H9 (cell line): ENCODE measurements at regions not wholly inside any gene's neighbourhood (a gene's known extent, or its start where the extent isn't known, plus 50 kb on each side); places are given as distances from the start of the nearest gene placed in this dataset.

Experiments
- DNase-seq: peaks from one replicate; pipeline ENCODE4 v3.0.0-alpha.2; 2017
- H2AFZ ChIP-seq: one replicate; pipeline ENCODE4 v1.6.1; 2013; ENCODE audit warnings: mild to moderate bottlenecking, low read length, control low read depth, moderate library complexity
- H2AK5ac ChIP-seq: 2 replicates; pipeline ENCODE4 v1.6.1; 2013; ENCODE audit warnings: low read length, control low read depth, mixed read lengths; ENCODE audit not compliant: insufficient read length
- H2BK120ac ChIP-seq: one replicate; pipeline ENCODE4 v1.6.1; 2013; ENCODE audit warnings: low read depth, mild to moderate bottlenecking, low read length, control low read depth, inconsistent platforms; ENCODE audit not compliant: poor library complexity, severe bottlenecking
- H2BK12ac ChIP-seq: 2 replicates; pipeline ENCODE4 v1.6.1; 2013; ENCODE audit warnings: low read length, control low read depth, mixed read lengths, low read depth; ENCODE audit not compliant: insufficient read length
- H2BK15ac ChIP-seq: 2 replicates; pipeline ENCODE4 v1.6.1; 2013; ENCODE audit warnings: low read depth, low read length, control low read depth
- H2BK20ac ChIP-seq: one replicate; pipeline ENCODE4 v1.6.1; 2013; ENCODE audit warnings: low read depth, mild to moderate bottlenecking, low read length, control low read depth, inconsistent platforms; ENCODE audit not compliant: poor library complexity, severe bottlenecking
- H2BK5ac ChIP-seq: 2 replicates; pipeline ENCODE4 v1.6.1; 2013; ENCODE audit warnings: low read length, control low read depth, mixed read lengths; ENCODE audit not compliant: insufficient read length
- H3K14ac ChIP-seq: 2 replicates; pipeline ENCODE4 v1.6.1; 2013; ENCODE audit warnings: low read length, control low read depth; ENCODE audit not compliant: insufficient read depth
- H3K18ac ChIP-seq: 2 replicates; pipeline ENCODE4 v1.6.1; 2013; ENCODE audit warnings: low read depth, mild to moderate bottlenecking, mixed read lengths, low read length, control low read depth; ENCODE audit not compliant: insufficient read length
- H3K23ac ChIP-seq: 2 replicates; pipeline ENCODE4 v1.6.1; 2013; ENCODE audit warnings: low read length, control low read depth, mixed read lengths, low read depth; ENCODE audit not compliant: insufficient read length
- H3K23me2 ChIP-seq: 2 replicates; pipeline ENCODE4 v1.6.1; 2013; ENCODE audit warnings: low read depth, mild to moderate bottlenecking, mixed read lengths, low read length, control low read depth; ENCODE audit not compliant: insufficient read length, poor library complexity, severe bottlenecking
- H3K27ac ChIP-seq: 2 replicates; pipeline ENCODE4 v1.5.1; 2013; ENCODE audit warnings: low read length, control low read depth, mixed read lengths, low read depth; ENCODE audit not compliant: insufficient read length
- H3K27me3 ChIP-seq: 2 replicates; pipeline ENCODE4 v1.6.1; 2013; ENCODE audit warnings: low read length, control low read depth, inconsistent platforms; ENCODE audit not compliant: insufficient read depth
- H3K4ac ChIP-seq: 2 replicates; pipeline ENCODE4 v1.6.1; 2013; ENCODE audit warnings: low read depth, mild to moderate bottlenecking, control low read depth, inconsistent platforms, low read length, moderate library complexity
- H3K4me1 ChIP-seq: 2 replicates; pipeline ENCODE4 v1.6.1; 2013; ENCODE audit warnings: low read length, control low read depth, inconsistent platforms; ENCODE audit not compliant: insufficient read depth
- H3K4me2 ChIP-seq: 2 replicates; pipeline ENCODE4 v1.6.1; 2013; ENCODE audit warnings: low read length, control low read depth, mixed read lengths; ENCODE audit not compliant: insufficient read length, insufficient read depth
- H3K56ac ChIP-seq: 2 replicates; pipeline ENCODE4 v1.6.1; 2013; ENCODE audit warnings: low read depth, mild to moderate bottlenecking, mixed read lengths, low read length, control low read depth; ENCODE audit not compliant: insufficient read length
- H3K79me1 ChIP-seq: 2 replicates; pipeline ENCODE4 v1.6.1; 2013; ENCODE audit warnings: low read depth, mild to moderate bottlenecking, moderate library complexity, low read length, control low read depth, inconsistent platforms; ENCODE audit not compliant: insufficient read depth, poor library complexity, severe bottlenecking
- H3K79me2 ChIP-seq: 2 replicates; pipeline ENCODE4 v1.6.1; 2013; ENCODE audit warnings: low read length, control low read depth, inconsistent platforms; ENCODE audit not compliant: insufficient read depth
- H3K9ac ChIP-seq: 2 replicates; pipeline ENCODE4 v1.6.1; 2013; ENCODE audit warnings: low read length, control low read depth, mixed read lengths; ENCODE audit not compliant: insufficient read length; ENCODE audit errors: extremely low read depth
- H3K9me3 ChIP-seq: one replicate; pipeline ENCODE4 v1.6.1; 2013; ENCODE audit warnings: low read depth, low read length, inconsistent platforms; ENCODE audit not compliant: control insufficient read depth
- H3T11ph ChIP-seq: one replicate; pipeline ENCODE4 v1.6.1; 2013; ENCODE audit warnings: mild to moderate bottlenecking, low read length, control low read depth, inconsistent platforms
- H4K20me1 ChIP-seq: one replicate; pipeline ENCODE4 v1.6.1; 2013; ENCODE audit not compliant: control insufficient read depth, insufficient read length, insufficient read depth
- H4K5ac ChIP-seq: 2 replicates; pipeline ENCODE4 v1.6.1; 2013; ENCODE audit warnings: low read depth, mild to moderate bottlenecking, mixed read lengths, low read length, control low read depth; ENCODE audit not compliant: insufficient read length
- H4K8ac ChIP-seq: replicated peaks from 2 replicates; pipeline ENCODE4 v1.6.1; 2013; ENCODE audit warnings: low read length, control low read depth, mixed read lengths, low read depth; ENCODE audit not compliant: insufficient read length
- H4K91ac ChIP-seq: 2 replicates; pipeline ENCODE4 v1.6.1; 2013; ENCODE audit warnings: low read depth, mild to moderate bottlenecking, moderate library complexity, mixed read lengths, low read length, control low read depth; ENCODE audit not compliant: insufficient read length
- H3K27ac Mint-ChIP-seq, 3 experiments: 2 replicates in 2 of 3; 3 replicates in 1 of 3; pipeline ENCODE4 v1.8.0; 2020 to 2021; ENCODE audit warnings: mixed read lengths in 3 of 3, mild to moderate bottlenecking in 1 of 3, moderate library complexity in 1 of 3
- H3K27me3 Mint-ChIP-seq: 2 replicates; pipeline ENCODE4 v1.8.0; 2021; ENCODE audit warnings: low read depth, mild to moderate bottlenecking, moderate library complexity, mixed read lengths
- H3K36me3 Mint-ChIP-seq, 3 experiments: 2 replicates in 2 of 3; 3 replicates in 1 of 3; pipeline ENCODE4 v1.8.0; 2020 to 2021; ENCODE audit warnings: low read depth in 3 of 3, mixed read lengths in 3 of 3; ENCODE audit not compliant: insufficient read depth in 1 of 3
- H3K4me1 Mint-ChIP-seq, 2 experiments: 2 replicates each; pipeline ENCODE4 v1.8.0; 2020; ENCODE audit warnings: mixed read lengths in 2 of 2
- H3K4me3 Mint-ChIP-seq, 2 experiments: 2 replicates in 1 of 2; 3 replicates in 1 of 2; pipeline ENCODE4 v1.8.0; 2020 to 2021; ENCODE audit warnings: mild to moderate bottlenecking in 2 of 2, mixed read lengths in 2 of 2, moderate library complexity in 1 of 2
- H3K9me3 Mint-ChIP-seq, 2 experiments: 2 replicates in 1 of 2; 3 replicates in 1 of 2; pipeline ENCODE4 v1.8.0; 2020; ENCODE audit warnings: mild to moderate bottlenecking in 2 of 2, mixed read lengths in 2 of 2, moderate library complexity in 1 of 2
- WGBS: extraction: QIAGEN DNeasy Blood & Tissue Kit; methylation state at CpG from one replicate; pipeline ENCODE4 v1.1.7; 2013; ENCODE audit warnings: missing lambda C conversion rate, low lambda C conversion rate, mixed read lengths; ENCODE audit not compliant: insufficient read length; ENCODE audit errors: extremely low coverage; 5-methylcytosine and 5-hydroxymethylcytosine counted together
- TF ChIP-seq, protein P1 (sequence below): fragments of 200-600 bp; sonication (generic); conservative IDR thresholded peaks from 3 replicates; pipeline ENCODE4 v1.8.0; 2021; ENCODE audit warnings: antibody characterized with exemption, mild to moderate bottlenecking

GRCh38 chr14:101078170-101078891 lies 174.8 kb upstream of the RTL1 start:
- no peak overlapping the region for H4K91ac ChIP-seq
- no peak overlapping the region for H3K23ac ChIP-seq
- H3K23me2 ChIP-seq = peaks cover 8% of the 10 kb centered on the region
- no peak overlapping the region for H3K4ac ChIP-seq
- H3K18ac ChIP-seq = no peak overlapping the region
- no peak overlapping the region for H2BK120ac ChIP-seq
- H2AFZ ChIP-seq = no peak overlapping the region
- Mint-ChIP-seq H3K4me1 (peaks cover 13 to 27% of the 10 kb centered on the region in 2 experiments), H3K9me3 (no peaks in the 10 kb centered on the region), H3K36me3 (no peaks in the 10 kb centered on the region), H3K27ac (peak overlapping the region in 1 of 3 experiments; percentile 77; a peak in 1 of 7 replicates), H3K4me3 (peak overlapping the region; percentile 31 to 55; a peak in 4 of 5 replicates), H3K27me3 (peaks cover 55% of the 10 kb centered on the region)
- no peak overlapping the region; the same call in 1 of the 2 replicates for H3K14ac ChIP-seq
- H3K4me1 ChIP-seq = no peaks in the 10 kb centered on the region
- no peak overlapping the region for H3K9ac ChIP-seq
- H3K27me3 ChIP-seq = no peaks in the 10 kb centered on the region; the same call in 1 of the 2 replicates
- no peaks in the 10 kb centered on the region for H3K79me2 ChIP-seq
- H2BK15ac ChIP-seq = no peak overlapping the region
- no peaks in the 10 kb centered on the region for H3K79me1 ChIP-seq
- H2BK12ac ChIP-seq = no peak overlapping the region
- H4K20me1 ChIP-seq = no peaks in the 10 kb centered on the region
- H2AK5ac ChIP-seq = no peak overlapping the region
- TF ChIP-seq, protein P1, sequence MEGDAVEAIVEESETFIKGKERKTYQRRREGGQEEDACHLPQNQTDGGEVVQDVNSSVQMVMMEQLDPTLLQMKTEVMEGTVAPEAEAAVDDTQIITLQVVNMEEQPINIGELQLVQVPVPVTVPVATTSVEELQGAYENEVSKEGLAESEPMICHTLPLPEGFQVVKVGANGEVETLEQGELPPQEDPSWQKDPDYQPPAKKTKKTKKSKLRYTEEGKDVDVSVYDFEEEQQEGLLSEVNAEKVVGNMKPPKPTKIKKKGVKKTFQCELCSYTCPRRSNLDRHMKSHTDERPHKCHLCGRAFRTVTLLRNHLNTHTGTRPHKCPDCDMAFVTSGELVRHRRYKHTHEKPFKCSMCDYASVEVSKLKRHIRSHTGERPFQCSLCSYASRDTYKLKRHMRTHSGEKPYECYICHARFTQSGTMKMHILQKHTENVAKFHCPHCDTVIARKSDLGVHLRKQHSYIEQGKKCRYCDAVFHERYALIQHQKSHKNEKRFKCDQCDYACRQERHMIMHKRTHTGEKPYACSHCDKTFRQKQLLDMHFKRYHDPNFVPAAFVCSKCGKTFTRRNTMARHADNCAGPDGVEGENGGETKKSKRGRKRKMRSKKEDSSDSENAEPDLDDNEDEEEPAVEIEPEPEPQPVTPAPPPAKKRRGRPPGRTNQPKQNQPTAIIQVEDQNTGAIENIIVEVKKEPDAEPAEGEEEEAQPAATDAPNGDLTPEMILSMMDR = no peak
- no peak overlapping the region for H4K8ac ChIP-seq
- DNase-seq = no peak
- no peaks in the 10 kb centered on the region for H3K9me3 ChIP-seq
- H3K27ac ChIP-seq = no peak overlapping the region
- H3K56ac ChIP-seq = no peak overlapping the region
- WGBS = no CpG with 5 or more reads among the region's 8 CpGs
- no peak overlapping the region for H4K5ac ChIP-seq
- H2BK5ac ChIP-seq = no peak overlapping the region
- no peak overlapping the region for H3T11ph ChIP-seq
- H2BK20ac ChIP-seq = no peak overlapping the region
- peak overlapping the region; percentile 33 for H3K4me2 ChIP-seq
